Keratinocyte (primary cell): ENCODE measurements at regions not wholly inside any gene's neighbourhood (a gene's known extent, or its start where the extent isn't known, plus 50 kb on each side); places are given as distances from the start of the nearest gene placed in this dataset.

ENCODE experiments used
- DNase-seq: peaks from one replicate; pipeline ENCODE4 v3.0.0-alpha.2; 2011; ENCODE audit warnings: low read depth, missing footprints, low spot score
- FAIRE-seq: peaks from 2 replicates; lab custom pipeline; 2011; peaks lifted over from hg19 to GRCh38; lab: Jason Lieb, UNC
- H2AFZ ChIP-seq: 2 replicates; pipeline ENCODE4 v1.6.0; 2012; ENCODE audit warnings: low read length, control low read depth, inconsistent platforms; ENCODE audit not compliant: control insufficient read depth
- H3K27ac ChIP-seq: 2 replicates; pipeline ENCODE4 v1.5.1; 2011; ENCODE audit warnings: low read length; ENCODE audit not compliant: control insufficient read depth, insufficient read depth
- H3K27me3 ChIP-seq: 3 replicates; pipeline ENCODE4 v1.6.0; 2011; ENCODE audit warnings: low read length; ENCODE audit not compliant: control insufficient read depth, insufficient read depth; ENCODE audit errors: extremely low read depth
- H3K36me3 ChIP-seq, 2 experiments: 2 replicates in 1 of 2; 3 replicates in 1 of 2; pipeline ENCODE4 v1.5.1; 2011; ENCODE audit warnings: low read length in 2 of 2, mild to moderate bottlenecking in 1 of 2; ENCODE audit not compliant: control insufficient read depth in 2 of 2, insufficient read depth in 2 of 2; ENCODE audit errors: extremely low read depth in 1 of 2
- H3K4me1 ChIP-seq: 3 replicates; pipeline ENCODE4 v1.5.1; 2011; ENCODE audit warnings: low read length; ENCODE audit not compliant: control insufficient read depth, insufficient read depth; ENCODE audit errors: extremely low read depth
- H3K4me2 ChIP-seq: 3 replicates; pipeline ENCODE4 v1.6.0; 2011; ENCODE audit warnings: low read depth, low read length; ENCODE audit not compliant: control insufficient read depth, insufficient read depth; ENCODE audit errors: extremely low read depth
- H3K4me3 ChIP-seq, 3 experiments: fragments of 200-600 bp in 1 of 3; sonication (generic) in 1 of 3; 2 replicates in 2 of 3; 3 replicates in 1 of 3; pipeline ENCODE4 v1.5.1; 2011 to 2016; ENCODE audit warnings: low read length in 3 of 3, mild to moderate bottlenecking in 3 of 3, control low read depth in 2 of 3, inconsistent platforms in 1 of 3, low read depth in 1 of 3, mixed read lengths in 1 of 3, mixed run types in 1 of 3, moderate library complexity in 1 of 3; ENCODE audit not compliant: control insufficient read depth in 2 of 3, insufficient read depth in 2 of 3; ENCODE audit errors: extremely low read depth in 1 of 3
- H3K79me2 ChIP-seq: 2 replicates; pipeline ENCODE4 v1.6.0; 2012; ENCODE audit warnings: low read length; ENCODE audit not compliant: control insufficient read depth, insufficient read depth
- H3K9ac ChIP-seq: 3 replicates; pipeline ENCODE4 v1.6.0; 2011; ENCODE audit warnings: low read length; ENCODE audit not compliant: control insufficient read depth, insufficient read depth; ENCODE audit errors: extremely low read depth
- H3K9me1 ChIP-seq: 3 replicates; pipeline ENCODE4 v1.6.0; 2011; ENCODE audit warnings: low read length; ENCODE audit not compliant: control insufficient read depth, insufficient read depth; ENCODE audit errors: extremely low read depth
- H3K9me3 ChIP-seq: 2 replicates; pipeline ENCODE4 v1.5.1; 2012; ENCODE audit warnings: low read depth, low read length; ENCODE audit not compliant: control insufficient read depth
- H4K20me1 ChIP-seq: 3 replicates; pipeline ENCODE4 v1.6.0; 2011; ENCODE audit warnings: low read length; ENCODE audit not compliant: control insufficient read depth, insufficient read depth; ENCODE audit errors: extremely low read depth
- CTCF ChIP-seq, 3 experiments: IDR thresholded peaks in 1 of 3; conservative IDR thresholded peaks in 1 of 3; optimal IDR thresholded peaks in 1 of 3; 2 replicates in 2 of 3; 3 replicates in 1 of 3; pipeline versions ENCODE3 to v1.5.1; 2011; ENCODE audit warnings: low read length in 3 of 3, mild to moderate bottlenecking in 3 of 3, moderate library complexity in 2 of 3, control low read depth in 1 of 3, inconsistent platforms in 1 of 3; ENCODE audit not compliant: insufficient read depth in 2 of 3; ENCODE audit errors: extremely low read depth in 1 of 3
- EZH2 ChIP-seq: IDR thresholded peaks from one replicate; pipeline ENCODE4 v1.6.1; 2012; ENCODE audit warnings: inconsistent platforms, mild to moderate bottlenecking, low read length, moderate library complexity
- dilution Hi-C: fragments of 300-500 bp; cut with MboI; formaldehyde crosslinking; loops from one replicate; pipeline ENCODE4 v1.7.0; 2020; ENCODE audit warnings: low sequenced_read_pairs; ENCODE audit not compliant: extremely low pct_ligation_motif_present

- FAIRE-seq (no peak), DNase-seq (no peak)
- no peaks in the 10 kb centered on the region for H3K79me2 ChIP-seq
- H3K4me2 ChIP-seq, result no peak overlapping the region
- H3K36me3 ChIP-seq, result no peaks in the 10 kb centered on the region
- H3K4me3 ChIP-seq, result no peak overlapping the region
- no peaks in the 10 kb centered on the region for H3K9me3 ChIP-seq
- H4K20me1 ChIP-seq, result no peaks in the 10 kb centered on the region
- TF ChIP-seq EZH2, result no peak
- no peak for TF ChIP-seq CTCF (optimal IDR thresholded peaks at IDR 0.05 in 1 of 3, IDR thresholded peaks at IDR 0.05 in 1 of 3, conservative IDR thresholded peaks at IDR 0.05 in 1 of 3; ENCODE audit: extremely low read depth in 1 of 3, insufficient read depth in 2 of 3, low read length in 3 of 3)
- H3K4me1 ChIP-seq, result no peaks in the 10 kb centered on the region
- H3K9ac ChIP-seq, result no peak overlapping the region
- H2AFZ ChIP-seq, result no peak overlapping the region
- H3K27ac ChIP-seq, result no peak overlapping the region
- H3K27me3 ChIP-seq, result no peaks in the 10 kb centered on the region
- no peaks in the 10 kb centered on the region for H3K9me1 ChIP-seq
- dilution Hi-C loops, result no loop called here
Measured at GRCh38 chr2:78318275-78318674, 707.2 kb upstream of the REG3G start.

DNA sequence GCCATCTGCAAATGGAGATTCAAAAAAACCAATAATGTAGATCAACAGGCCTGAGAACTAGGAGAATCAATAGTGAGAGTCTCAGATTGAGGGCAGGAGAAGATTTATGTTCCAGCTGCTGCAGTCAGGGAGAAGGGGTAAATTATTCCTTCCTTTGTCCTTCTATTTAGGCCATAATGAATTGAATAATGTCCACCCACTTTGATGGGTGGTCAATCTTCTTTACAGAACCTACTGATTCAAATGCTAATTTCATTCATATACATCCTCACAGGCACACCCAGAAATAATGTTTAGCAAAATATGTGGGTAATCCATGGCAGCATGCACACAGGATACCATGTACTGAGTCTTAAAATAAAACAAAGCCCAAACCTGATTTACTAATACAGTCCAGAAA is 695.3 kb upstream of the REG3G start:
- dilution Hi-C loops, result no loop called here
- Histone ChIP-seq H3K4me2 (no peak overlapping the region), H3K4me3 (no peak overlapping the region), H3K9me1 (no peaks in the 10 kb centered on the region), H3K27ac (no peak overlapping the region), H4K20me1 (no peaks in the 10 kb centered on the region), H3K27me3 (no peaks in the 10 kb centered on the region), H3K36me3 (no peaks in the 10 kb centered on the region), H3K4me1 (no peaks in the 10 kb centered on the region), H3K79me2 (no peaks in the 10 kb centered on the region), H2AFZ (no peak overlapping the region), H3K9ac (no peak overlapping the region), H3K9me3 (no peaks in the 10 kb centered on the region)
- TF ChIP-seq EZH2 (no peak), CTCF (optimal IDR thresholded peaks at IDR 0.05 in 1 of 3, IDR thresholded peaks at IDR 0.05 in 1 of 3, conservative IDR thresholded peaks at IDR 0.05 in 1 of 3; ENCODE audit: extremely low read depth in 1 of 3, insufficient read depth in 2 of 3, low read length in 3 of 3) (no peak)
- no peak for DNase-seq
- no peak for FAIRE-seq
